ENCODE measurements at regions not wholly inside any gene's neighbourhood (a gene's known extent, or its start where the extent isn't known, plus 50 kb on each side); places are given as distances from the start of the nearest gene placed in this dataset.

- H3K4me3 ChIP-seq, result no peak overlapping the region
- no peaks in the 10 kb centered on the region for H3K9me3 ChIP-seq
- WGBS, 2 donors, result 66 to 69% methylated on average over 2 of the region's 2 CpGs
- intact Hi-C loops (cut with DNase I), result no loop called here
- H3K4me1 ChIP-seq, result no peaks in the 10 kb centered on the region
- no peaks in the 10 kb centered on the region for H3K36me3 ChIP-seq
- no peak overlapping the region for H3K27ac ChIP-seq
- no peak for TF ChIP-seq POLR2A (IDR thresholded peaks at IDR 0.05)
- DNase-seq, result no peak
- no peaks in the 10 kb centered on the region for H3K27me3 ChIP-seq
These were observed 1600.6 kb downstream of the PLA2G4A start for GRCh38 chr1:188429386-188429785.

GRCh38 chr1:188432427-188432826 lies 1603.7 kb downstream of the PLA2G4A start:
- no peaks in the 10 kb centered on the region for H3K9me3 ChIP-seq
- WGBS, 2 donors, result 26 to 46% methylated on average over 1 of the region's 1 CpG
- no peak for TF ChIP-seq POLR2A (IDR thresholded peaks at IDR 0.05)
- TF ChIP-seq CTCF (IDR thresholded peaks at IDR 0.05), result no peak
- no peaks in the 10 kb centered on the region for H3K4me1 ChIP-seq
- no peaks in the 10 kb centered on the region for H3K36me3 ChIP-seq
- H3K27me3 ChIP-seq, result no peaks in the 10 kb centered on the region
- intact Hi-C loops (cut with DNase I), result no loop called here
- DNase-seq, result no peak
- no peak overlapping the region for H3K4me3 ChIP-seq
- H3K27ac ChIP-seq, result no peak overlapping the region

- TF ChIP-seq CTCF (IDR thresholded peaks at IDR 0.05), result no peak
- TF ChIP-seq POLR2A (IDR thresholded peaks at IDR 0.05), result no peak
- no peaks in the 10 kb centered on the region for H3K9me3 ChIP-seq
- H3K27me3 ChIP-seq, result no peaks in the 10 kb centered on the region
- H3K4me3 ChIP-seq, result no peak overlapping the region
- no peaks in the 10 kb centered on the region for H3K4me1 ChIP-seq
- intact Hi-C loops (cut with DNase I), result no loop called here
- WGBS, 2 donors, result 51 to 64% methylated on average over 2 of the region's 2 CpGs
- no peaks in the 10 kb centered on the region for H3K36me3 ChIP-seq
- no peak for DNase-seq
- no peak overlapping the region for H3K27ac ChIP-seq
These were observed 1604.7 kb downstream of the PLA2G4A start for GRCh38 chr1:188433425-188433824.

- H3K4me3 ChIP-seq, result no peak overlapping the region
- H3K36me3 ChIP-seq, result no peaks in the 10 kb centered on the region
- TF ChIP-seq CTCF (IDR thresholded peaks at IDR 0.05) (no peak), POLR2A (IDR thresholded peaks at IDR 0.05) (no peak)
- H3K4me1 ChIP-seq, result no peaks in the 10 kb centered on the region
- no peak for DNase-seq
- H3K9me3 ChIP-seq, result no peaks in the 10 kb centered on the region
- no peaks in the 10 kb centered on the region for H3K27me3 ChIP-seq
- no peak overlapping the region for H3K27ac ChIP-seq
- intact Hi-C loops (cut with DNase I), result no loop called here
- WGBS, 2 donors, result 47 to 50% methylated on average over 3 of the region's 3 CpGs
These were observed 1615.8 kb downstream of the PLA2G4A start for GRCh38 chr1:188444526-188444925.

GRCh38 chr1:188462837-188463236 lies 1634.1 kb downstream of the PLA2G4A start:
- H3K9me3 ChIP-seq, result no peaks in the 10 kb centered on the region
- H3K27me3 ChIP-seq, result no peaks in the 10 kb centered on the region
- no peaks in the 10 kb centered on the region for H3K4me1 ChIP-seq
- DNase-seq, result no peak
- intact Hi-C loops (cut with DNase I), result no loop called here
- no peak overlapping the region for H3K4me3 ChIP-seq
- no peak overlapping the region for H3K27ac ChIP-seq
- H3K36me3 ChIP-seq, result no peaks in the 10 kb centered on the region
- no peak for TF ChIP-seq CTCF (IDR thresholded peaks at IDR 0.05)
- no peak for TF ChIP-seq POLR2A (IDR thresholded peaks at IDR 0.05)

- H3K9me3 ChIP-seq, result no peaks in the 10 kb centered on the region
- intact Hi-C loops (cut with DNase I), result no loop called here
- no peaks in the 10 kb centered on the region for H3K4me1 ChIP-seq
- no peak overlapping the region for H3K4me3 ChIP-seq
- DNase-seq, result no peak
- no peak overlapping the region for H3K27ac ChIP-seq
- no peak for TF ChIP-seq CTCF (IDR thresholded peaks at IDR 0.05)
- TF ChIP-seq POLR2A (IDR thresholded peaks at IDR 0.05), result no peak
- no peaks in the 10 kb centered on the region for H3K36me3 ChIP-seq
- H3K27me3 ChIP-seq, result no peaks in the 10 kb centered on the region
- WGBS, 2 donors, result 52 to 63% methylated on average over 2 of the region's 2 CpGs
These were observed 1635.2 kb downstream of the PLA2G4A start for GRCh38 chr1:188463919-188464318.

All from esophagus squamous epithelium (tissue), 5 donors.